Lower lobe of right lung (tissue), 2 donors: ENCODE measurements at regions not wholly inside any gene's neighbourhood (a gene's known extent, or its start where the extent isn't known, plus 50 kb on each side); places are given as distances from the start of the nearest gene placed in this dataset.

Experiments used
- ATAC-seq, 2 donors: fragments of 200-7000 bp; cut with Tn5 transposase; one replicate each; pipeline ENCODE4 v1.9.1; 2020 to 2022; ENCODE audit warnings: mild to moderate bottlenecking in 2 of 2, moderate library complexity in 2 of 2
- DNase-seq: peaks from one replicate; pipeline ENCODE4 v3.0.0-alpha.2; 2020
- H3K27ac ChIP-seq: fragments of 200-600 bp; one replicate; pipeline ENCODE4 v1.8.0; 2022
- H3K27me3 ChIP-seq: fragments of 200-600 bp; one replicate; pipeline ENCODE4 v1.8.0; 2022; ENCODE audit warnings: low read depth
- H3K36me3 ChIP-seq: fragments of 200-600 bp; one replicate; pipeline ENCODE4 v1.8.0; 2022; ENCODE audit warnings: mild to moderate bottlenecking
- H3K4me1 ChIP-seq: fragments of 200-600 bp; one replicate; pipeline ENCODE4 v1.8.0; 2022
- H3K4me3 ChIP-seq: fragments of 200-600 bp; one replicate; pipeline ENCODE4 v1.8.0; 2022; ENCODE audit warnings: mild to moderate bottlenecking
- H3K9me3 ChIP-seq: fragments of 200-600 bp; one replicate; pipeline ENCODE4 v1.8.0; 2022
- intact Hi-C: fragments of 100-400 bp; cut with DNase I; formaldehyde crosslinking; loops from one replicate; pipeline ENCODE4 v1.11.0; 2022
- TF ChIP-seq, protein P1 (sequence below): fragments of 200-600 bp; IDR thresholded peaks from one replicate; pipeline ENCODE4 v1.8.0; 2022; ENCODE audit warnings: antibody characterized with exemption, mild to moderate bottlenecking
- donor health status: DM: no; HTN: yes; CAD: no; lungs with severe emphysema.

DNA sequence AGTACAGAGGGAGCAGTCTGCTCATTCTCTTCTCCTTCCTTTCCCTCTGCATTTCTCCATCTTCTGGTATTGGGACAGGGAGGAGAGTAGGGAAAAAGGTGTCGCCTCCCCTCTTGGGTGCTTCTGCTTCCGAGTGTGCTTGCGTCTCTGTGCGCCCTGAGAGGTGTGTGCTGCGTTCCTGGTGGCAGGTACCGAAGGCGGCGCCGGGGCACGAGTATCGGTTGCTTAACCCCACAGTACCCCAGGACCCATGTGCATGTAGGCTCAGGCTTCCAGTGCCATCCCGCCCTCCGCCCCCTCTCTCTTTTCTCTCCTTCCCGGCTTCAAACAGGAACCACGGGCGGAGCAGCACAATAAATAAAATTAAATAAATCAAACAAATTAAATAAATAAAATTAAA is 169.3 kb upstream of the GLI3 start:
- no peak for ATAC-seq
- no peaks in the 10 kb centered on the region for H3K4me1 ChIP-seq
- H3K27ac ChIP-seq, result no peak overlapping the region
- no peaks in the 10 kb centered on the region for H3K27me3 ChIP-seq
- H3K9me3 ChIP-seq, result no peaks in the 10 kb centered on the region
- no peak overlapping the region for H3K4me3 ChIP-seq
- intact Hi-C loops, result no loop called here
- DNase-seq, result no peak
- TF ChIP-seq, protein P1, sequence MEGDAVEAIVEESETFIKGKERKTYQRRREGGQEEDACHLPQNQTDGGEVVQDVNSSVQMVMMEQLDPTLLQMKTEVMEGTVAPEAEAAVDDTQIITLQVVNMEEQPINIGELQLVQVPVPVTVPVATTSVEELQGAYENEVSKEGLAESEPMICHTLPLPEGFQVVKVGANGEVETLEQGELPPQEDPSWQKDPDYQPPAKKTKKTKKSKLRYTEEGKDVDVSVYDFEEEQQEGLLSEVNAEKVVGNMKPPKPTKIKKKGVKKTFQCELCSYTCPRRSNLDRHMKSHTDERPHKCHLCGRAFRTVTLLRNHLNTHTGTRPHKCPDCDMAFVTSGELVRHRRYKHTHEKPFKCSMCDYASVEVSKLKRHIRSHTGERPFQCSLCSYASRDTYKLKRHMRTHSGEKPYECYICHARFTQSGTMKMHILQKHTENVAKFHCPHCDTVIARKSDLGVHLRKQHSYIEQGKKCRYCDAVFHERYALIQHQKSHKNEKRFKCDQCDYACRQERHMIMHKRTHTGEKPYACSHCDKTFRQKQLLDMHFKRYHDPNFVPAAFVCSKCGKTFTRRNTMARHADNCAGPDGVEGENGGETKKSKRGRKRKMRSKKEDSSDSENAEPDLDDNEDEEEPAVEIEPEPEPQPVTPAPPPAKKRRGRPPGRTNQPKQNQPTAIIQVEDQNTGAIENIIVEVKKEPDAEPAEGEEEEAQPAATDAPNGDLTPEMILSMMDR, result no peak
- no peaks in the 10 kb centered on the region for H3K36me3 ChIP-seq

DNA sequence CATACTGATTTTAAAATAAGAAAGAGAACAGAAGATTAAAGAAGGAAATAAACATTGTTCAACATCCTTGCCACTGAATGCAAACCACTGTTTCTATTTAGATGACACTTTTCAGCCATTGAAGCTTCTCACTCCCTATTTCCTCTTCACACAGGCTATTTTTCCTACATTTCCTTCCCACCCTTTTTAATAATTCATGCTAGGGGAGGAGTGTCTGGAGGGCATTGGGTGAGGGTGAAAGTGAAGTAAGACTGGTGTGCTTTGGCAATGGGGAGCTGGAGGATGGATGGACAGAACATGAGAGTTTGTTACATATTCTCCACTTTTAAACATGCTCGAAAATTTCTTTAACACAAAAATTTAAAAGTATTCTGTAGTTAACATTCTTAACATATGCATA is 168.8 kb upstream of the GLI3 start:
- ATAC-seq (no peak), DNase-seq (no peak)
- no peaks in the 10 kb centered on the region for H3K9me3 ChIP-seq
- H3K27me3 ChIP-seq, result no peaks in the 10 kb centered on the region
- H3K27ac ChIP-seq, result no peak overlapping the region
- H3K4me1 ChIP-seq, result no peaks in the 10 kb centered on the region
- H3K4me3 ChIP-seq, result no peak overlapping the region
- H3K36me3 ChIP-seq, result no peaks in the 10 kb centered on the region
- TF ChIP-seq, protein P1, result no peak
- intact Hi-C loops, result no loop called here

DNA sequence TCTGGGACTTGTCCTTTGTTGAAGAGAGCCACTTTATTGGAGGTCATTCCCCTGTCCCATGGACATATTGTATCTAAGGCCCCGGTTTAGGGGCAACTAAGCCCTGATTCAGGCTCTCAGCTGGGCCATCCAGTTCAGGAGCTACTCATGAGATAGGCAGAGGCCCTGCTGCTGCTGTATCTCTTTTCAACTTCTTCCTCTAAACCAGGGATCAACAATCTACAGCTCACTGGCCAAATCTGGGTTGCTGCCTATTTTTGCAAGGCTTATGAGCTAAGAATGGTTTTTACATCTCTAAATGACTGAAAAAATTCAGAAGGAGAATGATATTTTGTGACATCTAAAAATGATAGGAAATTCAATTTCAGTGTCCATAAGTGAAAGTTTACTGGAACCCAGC is 166.8 kb upstream of the GLI3 start:
- no peak for ATAC-seq
- Histone ChIP-seq H3K27ac (no peak overlapping the region), H3K4me1 (no peaks in the 10 kb centered on the region), H3K4me3 (no peak overlapping the region), H3K27me3 (no peaks in the 10 kb centered on the region), H3K9me3 (no peaks in the 10 kb centered on the region), H3K36me3 (no peaks in the 10 kb centered on the region)
- no peak for DNase-seq
- intact Hi-C loops, result no loop called here
- TF ChIP-seq, protein P1, result no peak

DNA sequence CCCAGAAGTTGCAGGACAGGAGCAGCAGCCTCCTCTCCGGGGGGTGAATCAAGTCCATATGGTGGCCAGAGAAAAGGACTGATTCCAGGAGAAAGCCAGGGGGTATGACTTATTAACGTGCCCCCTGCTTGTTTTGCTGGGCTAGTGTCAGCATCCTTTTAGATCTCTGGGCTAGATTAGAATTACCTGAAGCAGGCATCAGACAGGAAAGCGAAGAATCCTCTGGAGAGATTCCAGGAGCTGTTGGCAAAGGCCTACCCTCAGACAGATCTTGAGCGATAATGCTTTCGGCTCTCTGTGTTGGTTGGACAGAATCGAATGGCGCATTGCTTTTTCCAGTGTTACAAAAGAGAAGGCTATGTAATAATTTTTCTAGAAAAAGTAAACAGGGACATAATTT is 164.0 kb upstream of the GLI3 start:
- Histone ChIP-seq H3K4me3 (no peak overlapping the region), H3K36me3 (no peaks in the 10 kb centered on the region), H3K27ac (no peak overlapping the region), H3K9me3 (no peaks in the 10 kb centered on the region), H3K27me3 (no peaks in the 10 kb centered on the region), H3K4me1 (no peaks in the 10 kb centered on the region)
- intact Hi-C loops, result no loop called here
- TF ChIP-seq, protein P1, result no peak
- no peak for ATAC-seq
- DNase-seq, result no peak

DNA sequence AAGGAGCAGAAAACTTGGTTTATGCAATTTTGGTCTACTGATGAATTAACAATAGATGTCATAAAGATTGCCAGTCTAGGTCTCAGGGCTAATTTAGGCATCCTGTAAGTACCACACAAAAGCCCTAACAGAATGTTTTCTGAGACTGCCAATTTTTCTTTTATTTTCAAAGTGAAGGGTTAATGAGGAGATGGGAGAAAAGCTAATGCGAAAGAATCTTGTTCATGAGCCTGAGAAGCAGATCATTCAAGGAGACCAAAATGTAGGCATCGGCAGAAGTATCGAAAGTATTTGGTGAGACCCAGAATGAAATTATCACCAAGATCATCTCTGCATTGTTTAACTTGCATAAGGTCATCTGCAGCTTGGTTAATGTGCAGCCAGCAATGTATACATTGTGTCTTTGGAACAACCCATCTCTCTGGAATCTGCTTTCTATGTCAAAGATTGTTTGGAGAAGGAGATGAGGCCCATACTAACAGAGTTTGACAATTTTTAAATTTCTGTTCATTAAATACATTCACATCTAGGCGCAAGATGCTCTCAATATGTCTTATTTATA is 163.3 kb upstream of the GLI3 start:
- H3K4me3 ChIP-seq, result no peak overlapping the region
- H3K4me1 ChIP-seq, result no peaks in the 10 kb centered on the region
- TF ChIP-seq, protein P1, result no peak
- no peak for ATAC-seq
- no peak for DNase-seq
- intact Hi-C loops, result no loop called here
- no peaks in the 10 kb centered on the region for H3K27me3 ChIP-seq
- no peaks in the 10 kb centered on the region for H3K36me3 ChIP-seq
- H3K27ac ChIP-seq, result no peak overlapping the region
- H3K9me3 ChIP-seq, result no peaks in the 10 kb centered on the region

DNA sequence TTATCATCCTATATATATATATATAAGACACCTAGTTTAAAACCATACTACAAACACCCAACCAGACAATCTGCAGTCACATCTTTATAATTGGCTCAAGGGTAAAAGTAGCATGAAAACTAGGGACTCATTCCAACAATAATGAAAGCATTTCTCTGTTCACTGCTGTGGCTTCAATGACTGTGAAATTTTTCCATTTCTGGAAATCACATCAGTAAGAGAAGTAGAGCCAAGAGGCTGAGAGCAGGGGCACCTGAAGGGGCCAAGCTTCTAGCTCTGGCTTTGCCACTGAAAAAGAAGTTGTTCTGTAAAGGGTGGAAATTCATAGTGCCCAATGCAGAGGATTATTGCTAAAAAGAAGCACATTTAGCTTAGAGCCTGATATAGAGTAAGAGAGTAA is 158.6 kb upstream of the GLI3 start:
- intact Hi-C loops, result no loop called here
- TF ChIP-seq, protein P1, result no peak
- no peak overlapping the region for H3K4me3 ChIP-seq
- DNase-seq (no peak), ATAC-seq (no peak)
- H3K36me3 ChIP-seq, result no peaks in the 10 kb centered on the region
- H3K27me3 ChIP-seq, result no peaks in the 10 kb centered on the region
- no peak overlapping the region for H3K27ac ChIP-seq
- no peaks in the 10 kb centered on the region for H3K4me1 ChIP-seq
- H3K9me3 ChIP-seq, result no peaks in the 10 kb centered on the region
